IPS-20b (cell line): ENCODE measurements at regions not wholly inside any gene's neighbourhood (a gene's known extent, or its start where the extent isn't known, plus 50 kb on each side); places are given as distances from the start of the nearest gene placed in this dataset.
A peak's percentile ranks its signal among the peaks of the same experiment; 100 is the strongest.

ENCODE experiments used
- H3K27ac ChIP-seq: one replicate; pipeline ENCODE4 v1.5.1; 2013; ENCODE audit warnings: low read length
- H3K27me3 ChIP-seq: 2 replicates; pipeline ENCODE4 v1.6.1; 2013; ENCODE audit warnings: mild to moderate bottlenecking, low read length, inconsistent platforms; ENCODE audit not compliant: insufficient read depth
- H3K36me3 ChIP-seq: 2 replicates; pipeline ENCODE4 v1.6.1; 2013; ENCODE audit warnings: low read depth, mild to moderate bottlenecking, inconsistent platforms, low read length, moderate library complexity; ENCODE audit not compliant: insufficient read depth
- H3K4me1 ChIP-seq: 2 replicates; pipeline ENCODE4 v1.6.1; 2013; ENCODE audit warnings: mild to moderate bottlenecking, control low read depth, inconsistent platforms, low read length, moderate library complexity; ENCODE audit not compliant: insufficient read depth
- H3K4me3 ChIP-seq: 2 replicates; pipeline ENCODE4 v1.5.1; 2013; ENCODE audit warnings: mild to moderate bottlenecking, low read length, inconsistent platforms
- H3K9ac ChIP-seq: 2 replicates; pipeline ENCODE4 v1.6.1; 2013; ENCODE audit warnings: low read depth, mild to moderate bottlenecking, inconsistent platforms, low read length, moderate library complexity
- H3K9me3 ChIP-seq: 2 replicates; pipeline ENCODE4 v1.6.1; 2013; ENCODE audit warnings: mild to moderate bottlenecking, low read depth, low read length, inconsistent platforms; ENCODE audit not compliant: insufficient read depth

GRCh38 chrX:137969191-137969590 lies 403.3 kb downstream of the ZIC3 start:
- Histone ChIP-seq H3K9ac (no peak overlapping the region), H3K4me3 (no peak overlapping the region), H3K27me3 (no peaks in the 10 kb centered on the region), H3K36me3 (no peaks in the 10 kb centered on the region), H3K4me1 (no peaks in the 10 kb centered on the region), H3K27ac (no peak overlapping the region), H3K9me3 (no peaks in the 10 kb centered on the region)

GRCh38 chrX:137982472-137983172 lies 416.7 kb downstream of the ZIC3 start:
- no peaks in the 10 kb centered on the region for H3K9me3 ChIP-seq
- peaks cover 11% of the 10 kb centered on the region for H3K4me1 ChIP-seq
- H3K27me3 ChIP-seq: no peaks in the 10 kb centered on the region
- no peak overlapping the region for H3K9ac ChIP-seq
- no peaks in the 10 kb centered on the region for H3K36me3 ChIP-seq
- H3K4me3 ChIP-seq: no peak overlapping the region
- H3K27ac ChIP-seq: no peak overlapping the region

GRCh38 chrX:137988470-137988869 lies 422.5 kb downstream of the ZIC3 start:
- Histone ChIP-seq H3K27ac (no peak overlapping the region), H3K4me3 (no peak overlapping the region), H3K4me1 (peaks cover 6% of the 10 kb centered on the region), H3K9me3 (no peaks in the 10 kb centered on the region), H3K36me3 (no peaks in the 10 kb centered on the region), H3K9ac (no peak overlapping the region), H3K27me3 (no peaks in the 10 kb centered on the region)

GRCh38 chrX:137998619-137999018 lies 432.7 kb downstream of the ZIC3 start:
- Histone ChIP-seq H3K4me1 (peaks cover 25% of the 10 kb centered on the region; the same call in 1 of the 2 replicates), H3K36me3 (no peaks in the 10 kb centered on the region), H3K9me3 (no peaks in the 10 kb centered on the region), H3K4me3 (no peak overlapping the region), H3K27me3 (no peaks in the 10 kb centered on the region), H3K9ac (no peak overlapping the region), H3K27ac (no peak overlapping the region)

DNA sequence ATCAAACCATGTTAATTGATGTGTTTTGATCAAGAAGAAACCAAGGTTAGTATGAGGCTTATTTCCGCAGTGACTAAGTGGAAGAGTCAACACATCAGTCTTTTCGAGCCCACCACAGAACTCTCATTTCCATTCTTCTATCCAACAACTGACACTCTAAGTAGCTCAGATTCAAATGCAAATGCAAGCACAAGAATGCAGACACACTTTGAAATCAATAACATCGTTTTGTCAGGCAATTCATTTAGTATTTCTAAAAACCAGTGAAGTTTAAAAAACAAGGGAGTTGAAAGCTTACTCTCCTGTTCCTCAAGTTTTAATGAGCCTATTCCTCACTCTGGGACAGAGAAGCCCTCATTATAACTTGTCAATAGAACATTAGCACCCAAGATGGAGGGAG lies 433.1 kb downstream of the ZIC3 start:
- Histone ChIP-seq H3K36me3 (no peaks in the 10 kb centered on the region), H3K9me3 (no peaks in the 10 kb centered on the region), H3K4me3 (no peak overlapping the region; the same call in 1 of the 2 replicates), H3K27ac (no peak overlapping the region), H3K9ac (no peak overlapping the region), H3K4me1 (peaks cover 25% of the 10 kb centered on the region; the same call in 1 of the 2 replicates), H3K27me3 (no peaks in the 10 kb centered on the region)

GRCh38 chrX:137999552-137999951 lies 433.6 kb downstream of the ZIC3 start:
- H3K9me3 ChIP-seq: no peaks in the 10 kb centered on the region
- H3K27ac ChIP-seq: no peak overlapping the region
- H3K36me3 ChIP-seq: no peaks in the 10 kb centered on the region
- H3K27me3 ChIP-seq: no peaks in the 10 kb centered on the region
- H3K4me3 ChIP-seq: no peak overlapping the region
- no peak overlapping the region for H3K9ac ChIP-seq
- H3K4me1 ChIP-seq: peaks cover 25% of the 10 kb centered on the region; the same call in 1 of the 2 replicates

DNA sequence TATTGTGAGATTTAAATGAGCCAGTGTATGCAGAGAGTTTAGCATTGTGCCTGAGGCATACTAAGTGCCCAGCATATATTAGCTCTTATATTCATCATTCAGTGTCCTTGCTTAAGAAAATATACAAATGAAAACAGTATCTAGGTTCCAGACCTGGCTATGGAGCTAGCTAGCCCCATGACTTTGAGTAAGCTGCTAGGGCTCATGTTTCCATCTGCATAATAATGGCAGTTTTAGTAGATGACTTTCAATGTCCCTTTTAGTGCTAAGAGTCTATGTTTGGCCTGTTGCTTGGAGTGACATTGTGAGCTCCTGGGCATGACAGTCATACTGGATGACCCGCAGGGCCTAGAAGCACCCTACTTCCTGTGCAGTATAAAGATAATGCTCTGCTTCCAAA lies 435.3 kb downstream of the ZIC3 start:
- H3K27me3 ChIP-seq: no peaks in the 10 kb centered on the region
- H3K9ac ChIP-seq: no peak overlapping the region
- no peaks in the 10 kb centered on the region for H3K36me3 ChIP-seq
- no peaks in the 10 kb centered on the region for H3K9me3 ChIP-seq
- H3K4me3 ChIP-seq: peak overlapping the region; percentile 26; the same call in 1 of the 2 replicates
- peaks cover 25% of the 10 kb centered on the region; the same call in 1 of the 2 replicates for H3K4me1 ChIP-seq
- H3K27ac ChIP-seq: no peak overlapping the region

DNA sequence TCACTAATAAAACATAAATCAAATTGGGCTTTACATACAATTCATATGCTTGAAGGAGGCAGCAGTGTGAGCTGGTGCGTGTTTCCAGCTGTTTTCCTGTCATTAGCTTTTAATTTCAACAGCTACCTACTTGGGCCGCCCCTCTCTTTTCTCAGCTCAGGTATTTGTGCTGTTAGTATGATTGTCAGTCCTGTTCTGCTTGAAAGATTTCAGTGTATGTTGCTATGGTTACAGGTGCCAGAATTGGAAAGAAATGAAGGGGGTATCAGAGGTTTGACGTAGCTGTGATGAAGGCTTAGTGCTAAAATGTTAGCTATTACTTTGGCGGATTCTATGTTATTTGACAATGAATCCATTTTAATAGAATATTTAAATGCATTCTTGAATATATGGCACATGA lies 440.3 kb downstream of the ZIC3 start:
- Histone ChIP-seq H3K27ac (no peak overlapping the region), H3K9me3 (no peaks in the 10 kb centered on the region), H3K27me3 (no peaks in the 10 kb centered on the region)

GRCh38 chrX:138008281-138008680 lies 442.4 kb downstream of the ZIC3 start:
- H3K9ac ChIP-seq: no peak overlapping the region
- no peak overlapping the region for H3K4me3 ChIP-seq
- no peaks in the 10 kb centered on the region for H3K9me3 ChIP-seq
- no peak overlapping the region for H3K27ac ChIP-seq
- H3K36me3 ChIP-seq: no peaks in the 10 kb centered on the region
- no peaks in the 10 kb centered on the region for H3K4me1 ChIP-seq
- no peaks in the 10 kb centered on the region for H3K27me3 ChIP-seq

More for the DNA sequence above, 440.3 kb downstream of the ZIC3 start:
- Histone ChIP-seq H3K9ac (no peak overlapping the region), H3K36me3 (no peaks in the 10 kb centered on the region), H3K4me3 (no peak overlapping the region), H3K4me1 (peaks cover 4% of the 10 kb centered on the region; the same call in 1 of the 2 replicates)

DNA sequence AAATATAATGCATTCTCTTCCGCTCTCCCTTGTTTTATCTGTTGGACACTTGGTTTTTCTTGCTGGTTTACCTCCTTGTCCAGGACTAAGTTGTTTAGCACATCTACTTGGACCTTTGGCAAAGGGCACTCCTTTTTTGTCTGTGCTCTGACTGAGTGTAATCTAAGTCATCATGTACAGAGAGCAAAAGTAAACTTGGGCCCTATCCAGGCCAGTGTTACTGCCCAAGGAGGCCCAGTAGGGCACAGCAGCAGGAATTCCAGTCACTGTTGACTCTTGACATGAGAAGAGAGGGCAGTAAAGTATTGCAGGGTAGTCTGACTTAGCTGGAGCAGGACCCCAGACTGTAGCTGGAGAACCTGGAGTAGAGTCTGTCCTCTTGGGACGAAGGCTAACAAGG lies 445.5 kb downstream of the ZIC3 start:
- Histone ChIP-seq H3K27me3 (no peaks in the 10 kb centered on the region), H3K36me3 (no peaks in the 10 kb centered on the region), H3K4me3 (no peak overlapping the region), H3K9ac (no peak overlapping the region), H3K27ac (no peak overlapping the region), H3K9me3 (no peaks in the 10 kb centered on the region), H3K4me1 (no peaks in the 10 kb centered on the region)

DNA sequence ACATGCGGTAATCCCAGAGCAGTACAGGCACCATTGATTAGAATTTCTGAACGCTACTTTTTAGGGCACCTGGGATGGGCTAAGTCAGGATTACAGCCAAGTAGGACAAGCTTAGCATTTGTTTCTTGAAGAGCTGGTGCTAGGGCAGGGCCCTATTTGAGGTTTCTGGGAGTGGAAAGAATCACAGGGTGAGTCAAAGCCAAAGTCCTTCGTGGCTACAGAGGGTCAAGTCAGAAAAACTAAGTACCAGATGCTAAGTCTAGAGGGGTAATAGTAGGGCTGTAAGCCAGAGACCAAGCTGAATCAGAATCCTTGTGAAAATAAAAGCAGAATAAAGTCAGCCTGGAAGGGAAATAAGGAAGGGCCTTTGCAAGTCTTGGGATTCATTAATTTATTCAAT lies 448.6 kb downstream of the ZIC3 start:
- no peak overlapping the region for H3K9ac ChIP-seq
- no peaks in the 10 kb centered on the region for H3K27me3 ChIP-seq
- no peaks in the 10 kb centered on the region for H3K36me3 ChIP-seq
- H3K4me3 ChIP-seq: no peak overlapping the region
- H3K4me1 ChIP-seq: no peaks in the 10 kb centered on the region
- no peaks in the 10 kb centered on the region for H3K9me3 ChIP-seq
- no peak overlapping the region for H3K27ac ChIP-seq

DNA sequence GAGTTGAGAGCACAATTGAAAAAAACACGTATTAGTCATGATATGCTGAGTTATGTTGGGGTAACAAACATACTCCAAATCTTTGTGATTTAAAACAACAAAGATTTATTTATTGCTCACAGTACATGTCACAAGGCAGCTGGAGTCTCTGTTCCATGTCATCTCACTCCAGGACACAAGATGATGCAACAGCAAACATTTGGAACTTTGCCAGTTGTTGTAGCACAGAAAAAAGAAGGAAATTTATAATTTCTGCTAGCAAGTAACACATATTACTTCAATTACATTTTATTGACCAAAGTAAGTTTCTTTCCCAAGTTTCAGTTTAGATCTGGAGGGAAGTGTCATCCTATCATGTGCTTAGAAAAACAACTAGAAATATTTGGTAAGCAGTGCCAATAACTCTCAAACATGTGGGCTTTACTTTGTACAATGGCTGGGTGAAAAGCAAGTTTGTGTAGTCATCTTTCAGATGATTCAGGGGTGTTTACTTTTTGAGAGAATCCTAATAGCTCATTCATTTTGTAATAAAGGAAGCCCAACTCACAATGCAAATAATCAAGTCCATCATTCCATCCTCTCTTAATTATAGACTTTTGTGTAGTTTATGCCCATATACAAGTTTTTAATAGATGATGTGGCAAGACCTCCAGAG lies 452.3 kb downstream of the ZIC3 start:
- H3K9ac ChIP-seq: no peak overlapping the region
- H3K36me3 ChIP-seq: no peaks in the 10 kb centered on the region
- no peaks in the 10 kb centered on the region for H3K27me3 ChIP-seq
- no peak overlapping the region for H3K27ac ChIP-seq
- no peaks in the 10 kb centered on the region for H3K9me3 ChIP-seq
- H3K4me3 ChIP-seq: no peak overlapping the region
- H3K4me1 ChIP-seq: no peaks in the 10 kb centered on the region; the same call in 1 of the 2 replicates
